HG02938 (cell line): ENCODE measurements at regions not wholly inside any gene's neighbourhood (a gene's known extent, or its start where the extent isn't known, plus 50 kb on each side); places are given as distances from the start of the nearest gene placed in this dataset.

Experiments
- ATAC-seq: cut with Tn5 transposase; IDR thresholded peaks from one replicate; pipeline ENCODE4 v1.9.1; 2021; ENCODE audit warnings: mild to moderate bottlenecking, moderate library complexity; ENCODE audit not compliant: unreplicated experiment

DNA sequence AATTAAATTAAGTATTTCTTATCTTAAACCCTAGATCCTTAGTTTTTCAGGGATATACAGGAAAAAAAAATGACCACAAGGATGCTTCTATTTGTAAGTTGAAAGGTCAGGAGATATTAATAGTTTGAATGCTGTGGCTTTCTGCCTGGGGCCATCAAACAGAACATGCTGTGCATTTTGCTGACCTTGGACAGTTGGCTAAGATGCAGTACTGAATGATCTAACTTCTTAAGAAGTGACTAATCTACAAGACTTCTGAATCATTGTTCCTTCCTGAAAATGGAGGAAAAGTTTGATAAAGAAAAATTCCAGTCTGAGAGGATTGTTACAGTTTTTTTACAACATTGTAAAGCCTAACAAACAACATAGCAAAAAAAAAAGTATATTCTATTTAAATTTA lies 237.8 kb upstream of the JADE1 start:
- no peak for ATAC-seq

DNA sequence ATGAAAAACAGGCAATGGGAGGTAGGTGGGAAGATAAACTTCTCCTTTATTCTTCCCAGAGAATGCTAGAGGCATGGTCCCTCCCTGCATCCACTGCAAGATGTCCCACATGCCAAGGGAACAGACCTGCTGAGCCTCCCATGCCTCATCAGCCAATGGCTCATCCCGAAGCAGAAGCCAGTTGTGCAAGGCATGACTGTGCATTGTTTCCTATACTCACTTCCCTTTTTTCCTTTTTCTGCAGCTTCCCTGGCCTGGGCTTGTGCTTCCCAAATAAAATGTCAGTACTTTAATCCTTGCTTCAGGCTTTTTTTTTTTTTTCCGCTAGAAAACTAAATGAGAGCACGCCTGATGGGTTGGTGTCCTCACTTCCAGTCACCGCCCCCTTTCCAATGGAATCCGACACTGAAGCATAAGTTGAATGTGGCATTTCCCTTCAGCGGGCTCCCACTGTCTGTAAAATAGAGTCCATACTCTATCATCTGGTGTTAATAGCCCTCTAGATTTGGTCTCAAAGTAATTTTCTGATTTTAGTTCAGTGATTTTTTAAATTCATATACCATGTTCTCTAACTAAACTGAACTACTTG lies 239.0 kb upstream of the JADE1 start:
- ATAC-seq, result no peak

DNA sequence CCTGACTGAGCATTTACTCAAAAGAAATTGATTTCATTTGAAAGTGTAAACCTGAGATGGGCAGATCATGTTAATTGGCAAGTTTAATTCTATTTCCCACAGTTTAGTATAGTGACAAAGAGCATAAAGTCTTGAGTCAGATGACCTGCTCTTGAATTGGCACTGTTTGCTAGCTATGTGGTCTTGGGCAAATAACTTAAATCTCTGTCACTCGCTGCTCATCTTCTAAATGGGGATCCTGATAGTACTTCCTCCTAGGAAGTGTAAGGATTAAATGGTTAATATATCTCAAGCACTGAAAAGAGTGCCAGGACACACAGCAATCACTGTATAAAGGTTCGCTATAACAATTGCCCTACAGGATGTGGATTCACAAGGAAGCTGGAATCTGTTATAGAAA lies 242.8 kb upstream of the JADE1 start:
- no peak for ATAC-seq

DNA sequence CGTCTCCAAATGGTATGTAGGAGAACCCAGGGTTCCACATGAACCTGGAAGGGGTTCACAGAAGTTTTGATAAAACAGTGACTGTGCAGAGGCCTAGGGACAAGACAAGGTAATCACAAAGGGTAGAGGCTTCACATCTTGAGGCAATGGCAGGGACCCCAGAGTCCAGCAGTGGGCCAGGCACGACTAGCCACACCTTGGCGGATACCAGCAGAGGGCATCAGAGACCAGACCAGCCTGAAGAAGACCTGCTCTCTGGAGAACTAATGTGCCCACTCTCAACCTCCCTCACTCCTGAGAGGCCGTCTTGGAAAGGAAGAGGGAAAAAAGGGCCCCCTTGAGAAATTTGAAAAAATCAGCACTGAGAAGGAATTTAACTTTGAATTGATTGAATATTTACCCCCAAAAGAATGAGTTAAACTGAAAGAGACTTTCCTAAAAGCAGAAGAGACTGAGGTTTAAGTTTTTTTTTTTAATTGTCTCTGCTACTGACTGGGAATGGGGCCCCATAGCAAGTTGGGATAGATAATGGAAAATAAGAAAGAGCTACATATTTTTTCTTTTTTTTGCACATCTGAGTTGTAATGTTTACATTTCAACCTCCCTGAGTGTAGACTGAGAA lies 243.8 kb upstream of the JADE1 start:
- ATAC-seq, result no peak

DNA sequence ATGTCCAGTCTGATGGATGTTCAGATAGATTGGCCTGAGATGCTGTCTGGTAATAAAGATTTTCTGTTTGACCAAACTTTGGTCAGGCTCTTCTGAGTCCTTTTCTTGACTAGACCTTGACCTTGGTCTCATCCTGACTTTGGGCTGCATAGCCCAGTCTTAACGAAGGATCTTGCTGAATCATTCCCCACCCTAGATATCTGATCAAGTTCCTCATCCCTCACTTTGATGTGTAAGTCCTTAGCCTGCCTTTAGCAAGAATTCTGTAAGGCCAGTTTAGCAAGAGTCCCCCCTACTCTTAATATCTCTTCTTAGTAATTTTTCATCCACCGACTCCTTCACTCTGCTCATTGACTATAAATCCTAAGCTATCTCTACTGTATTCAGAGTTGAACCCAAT lies 244.4 kb upstream of the JADE1 start:
- ATAC-seq, result no peak

DNA sequence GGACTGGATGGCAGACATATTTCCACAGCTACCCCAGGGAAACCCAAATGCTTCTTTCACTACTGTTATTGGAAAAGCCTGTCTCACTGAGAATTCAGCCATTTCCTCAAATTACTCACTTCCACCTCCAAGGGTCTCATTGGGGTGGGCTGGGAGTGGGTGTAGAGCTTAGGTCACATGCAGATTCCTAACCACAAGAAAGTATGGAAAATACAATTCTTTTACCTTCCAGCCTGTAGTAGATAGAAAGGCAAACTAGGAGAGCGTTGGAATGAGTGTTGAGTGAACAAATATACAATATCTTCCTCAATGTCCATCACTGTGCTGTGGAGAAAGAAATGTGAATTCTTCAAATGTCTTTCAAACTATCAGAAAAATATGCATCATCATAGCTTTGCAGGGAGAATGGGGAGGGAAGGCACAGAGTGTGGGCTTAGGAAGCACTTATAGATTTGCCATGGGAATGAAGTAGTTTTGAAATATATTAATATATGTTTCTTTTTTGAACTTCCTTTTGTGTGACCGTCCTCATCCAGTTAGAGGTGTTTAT lies 245.3 kb upstream of the JADE1 start:
- ATAC-seq, result no peak

DNA sequence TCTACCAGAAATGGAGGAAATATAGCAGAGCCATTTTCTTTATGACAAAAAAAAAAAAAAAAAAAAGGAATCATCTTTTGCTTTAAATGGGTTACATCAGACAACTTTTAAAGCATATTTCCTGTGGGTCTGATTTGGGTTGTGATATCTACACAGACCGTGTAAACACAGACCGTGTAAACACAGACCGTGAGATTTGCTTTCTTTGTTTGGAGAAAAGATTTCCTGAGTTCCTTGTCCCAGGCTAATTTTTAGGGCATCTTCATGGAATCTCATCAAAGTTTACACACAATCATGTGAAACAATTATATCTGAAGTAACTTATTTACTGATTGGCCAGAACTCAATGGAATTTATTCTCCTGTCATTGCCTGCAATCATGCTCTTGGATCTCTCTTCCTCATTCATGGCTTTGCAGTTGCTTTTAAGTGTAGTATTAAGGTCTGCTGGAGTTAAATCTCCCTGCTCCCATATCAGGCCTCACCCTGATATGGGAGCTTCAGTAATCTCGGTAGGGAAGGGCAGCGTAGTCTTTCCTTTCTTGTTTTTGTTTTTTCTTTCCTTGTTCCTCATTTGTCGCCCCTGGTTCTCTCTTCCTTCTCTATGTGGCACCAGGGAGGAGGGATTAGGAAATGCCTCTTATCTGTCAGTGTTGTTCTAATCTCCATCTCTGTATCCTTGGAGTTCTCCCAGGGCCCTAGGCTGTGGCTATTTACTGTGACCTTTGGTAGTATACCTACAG lies 248.6 kb upstream of the JADE1 start:
- ATAC-seq, result no peak

DNA sequence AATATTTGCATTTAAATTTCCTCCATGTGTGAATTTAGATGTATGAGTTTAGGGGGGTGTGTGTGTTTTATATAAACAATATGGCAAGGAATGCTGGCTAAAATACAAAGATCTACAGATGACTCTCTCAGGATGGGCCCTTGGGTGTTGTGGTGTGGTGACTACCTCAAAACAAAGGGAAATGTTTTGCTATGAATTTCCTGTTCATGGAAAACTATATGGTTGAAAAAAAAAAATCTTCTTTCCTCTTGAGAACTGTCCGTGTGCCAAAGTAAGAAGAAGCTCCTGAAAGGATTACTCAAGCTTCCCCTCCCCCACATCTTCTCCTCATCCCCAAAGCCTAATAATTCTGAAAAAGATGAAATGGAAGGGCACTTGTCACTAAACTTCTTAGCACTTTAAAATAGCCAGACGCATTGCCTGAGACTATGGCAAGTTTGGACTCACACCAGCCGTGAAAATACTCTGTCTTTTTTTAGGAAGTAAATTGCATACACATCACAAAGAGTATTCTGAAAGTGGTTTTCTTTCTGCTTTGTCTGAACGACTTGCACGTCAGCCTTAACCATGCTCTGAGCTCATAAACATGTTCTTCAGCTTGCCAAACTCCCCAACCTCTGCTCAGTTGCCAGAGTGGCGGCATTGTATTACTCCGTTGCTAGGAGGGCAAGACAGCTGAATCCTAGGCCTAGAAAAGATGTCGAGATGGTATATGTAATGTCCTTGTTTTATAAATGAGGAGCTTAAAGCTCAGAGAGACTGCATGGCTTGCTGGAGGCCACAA lies 250.4 kb upstream of the JADE1 start:
- no peak for ATAC-seq

DNA sequence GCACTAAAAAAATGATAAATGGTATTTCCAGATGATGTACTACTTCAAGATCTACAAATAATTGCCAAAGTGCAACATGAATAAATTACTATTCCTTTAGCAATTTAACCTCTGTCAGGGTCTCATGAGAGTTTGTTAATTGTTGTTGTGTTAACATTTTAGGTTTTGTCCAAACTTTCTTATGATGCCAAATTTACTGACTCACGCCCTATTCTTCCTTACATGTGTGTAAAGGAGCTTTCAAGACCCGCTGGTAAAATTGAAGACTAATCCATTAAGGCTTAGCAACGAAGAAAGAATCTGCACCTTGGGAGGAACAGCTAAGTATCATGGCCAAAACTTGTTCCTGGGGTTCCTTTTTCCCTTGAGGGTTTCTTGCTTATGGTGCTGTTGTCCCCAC lies 252.7 kb upstream of the JADE1 start:
- ATAC-seq, result no peak

DNA sequence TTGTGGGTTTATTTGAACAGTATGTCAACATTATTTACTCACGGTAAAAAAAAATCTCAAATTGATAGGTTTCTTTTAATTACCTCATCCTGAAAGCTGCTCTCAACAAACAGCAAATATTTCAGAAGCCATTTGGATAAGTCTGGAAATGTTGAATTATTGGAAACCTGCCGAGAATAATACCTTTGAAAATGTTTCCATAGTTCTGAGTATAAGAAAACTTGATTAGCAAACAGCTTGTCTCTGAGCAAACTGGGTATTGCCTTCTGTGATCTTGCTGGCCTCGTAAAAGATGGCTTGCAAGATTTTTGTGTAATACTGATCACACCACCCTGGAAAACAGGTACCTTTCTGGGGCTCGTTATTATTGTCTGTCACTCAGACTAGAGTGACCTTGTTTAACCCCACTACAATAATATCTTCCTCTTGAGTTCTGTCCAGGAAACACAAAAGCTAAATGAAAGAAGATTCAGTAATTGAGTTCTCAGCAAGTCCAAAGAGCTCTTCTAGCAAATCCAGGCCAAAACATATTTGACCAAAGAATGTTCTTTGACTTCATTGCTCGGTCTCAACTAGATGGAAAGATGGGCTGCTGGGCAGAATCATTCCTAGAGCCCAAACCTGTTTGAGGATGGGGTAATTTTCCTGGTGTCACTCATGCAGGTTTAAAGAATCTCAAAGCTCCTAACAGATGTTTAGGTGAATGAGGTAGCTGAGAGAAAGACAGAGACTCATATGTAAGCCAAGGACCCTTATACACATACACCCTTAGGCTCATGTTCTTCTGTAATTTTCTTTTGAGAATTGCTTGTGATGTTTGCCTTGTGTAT lies 255.6 kb upstream of the JADE1 start:
- ATAC-seq, result no peak

DNA sequence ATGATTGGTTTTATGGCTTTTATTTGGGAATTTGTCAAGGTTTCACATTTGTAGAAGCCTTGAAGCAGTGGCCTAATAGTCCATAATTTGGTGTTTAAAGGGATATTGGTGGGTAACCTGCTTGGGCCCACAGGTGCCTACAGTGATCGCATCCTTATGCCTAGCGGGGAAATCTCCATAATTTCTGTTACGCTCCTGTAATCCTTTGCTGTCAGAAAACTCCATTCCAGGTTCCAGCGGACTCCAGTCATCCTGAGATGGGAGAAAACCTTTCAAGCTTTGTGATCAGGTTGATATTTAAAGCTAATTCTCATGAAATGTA lies 257.0 kb upstream of the JADE1 start:
- no peak for ATAC-seq

DNA sequence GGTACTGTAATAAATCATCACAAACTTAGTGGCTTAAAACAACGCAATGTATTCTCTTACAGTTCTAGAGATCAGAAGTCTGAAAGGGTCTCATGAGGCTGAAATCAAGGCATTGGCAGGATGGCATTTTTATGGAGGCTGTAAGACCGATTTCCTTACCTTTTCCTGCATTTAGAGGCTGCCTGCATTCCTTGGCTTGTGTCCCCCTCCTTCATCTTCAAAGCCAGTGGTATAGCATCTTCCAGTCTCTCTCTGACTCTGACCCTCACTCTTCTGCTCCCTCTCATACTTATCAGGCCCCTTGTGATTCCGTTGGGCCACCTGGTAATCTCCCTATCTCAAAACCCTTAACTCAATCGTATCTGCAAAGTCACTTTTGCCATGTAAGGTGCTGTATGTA lies 258.2 kb upstream of the JADE1 start:
- no peak for ATAC-seq

DNA sequence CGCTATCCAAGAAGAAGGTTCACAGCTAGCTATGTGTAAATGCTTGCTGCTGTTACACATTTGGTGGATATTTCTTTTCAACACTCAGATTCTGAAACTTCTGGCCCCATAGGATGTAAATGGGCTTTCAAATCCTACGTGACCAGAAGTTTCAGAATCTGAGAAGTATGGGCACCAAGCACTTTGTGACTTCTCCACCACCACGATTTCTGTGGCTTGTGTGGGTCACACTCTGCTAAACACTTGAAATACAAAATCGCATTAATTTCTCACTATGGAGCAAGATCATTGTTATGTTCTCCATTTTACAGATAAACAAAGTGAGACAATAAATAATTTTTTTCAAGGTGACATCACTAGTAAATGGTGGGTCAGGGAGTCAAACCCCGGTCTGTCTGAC lies 259.4 kb upstream of the JADE1 start:
- peak; percentile 45 for ATAC-seq

DNA sequence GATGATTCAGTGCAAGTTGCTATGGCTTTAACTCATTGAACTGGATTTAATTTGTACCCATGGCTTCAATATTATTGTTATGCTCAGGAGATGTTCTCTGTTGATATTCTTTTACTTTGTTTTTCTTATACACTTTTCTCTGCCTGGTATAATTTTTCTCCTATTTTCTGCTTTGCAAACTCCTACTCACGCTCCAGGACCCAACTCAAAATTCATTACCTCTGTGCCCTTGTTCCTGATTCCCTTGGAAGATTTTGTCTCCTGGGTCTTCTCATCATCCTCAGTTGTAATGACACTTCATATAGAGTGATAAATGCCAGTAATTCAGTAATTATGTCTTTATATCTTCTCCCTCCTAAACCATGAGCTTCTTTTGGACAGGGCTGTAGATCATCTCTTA lies 259.9 kb upstream of the JADE1 start:
- ATAC-seq, result no peak

DNA sequence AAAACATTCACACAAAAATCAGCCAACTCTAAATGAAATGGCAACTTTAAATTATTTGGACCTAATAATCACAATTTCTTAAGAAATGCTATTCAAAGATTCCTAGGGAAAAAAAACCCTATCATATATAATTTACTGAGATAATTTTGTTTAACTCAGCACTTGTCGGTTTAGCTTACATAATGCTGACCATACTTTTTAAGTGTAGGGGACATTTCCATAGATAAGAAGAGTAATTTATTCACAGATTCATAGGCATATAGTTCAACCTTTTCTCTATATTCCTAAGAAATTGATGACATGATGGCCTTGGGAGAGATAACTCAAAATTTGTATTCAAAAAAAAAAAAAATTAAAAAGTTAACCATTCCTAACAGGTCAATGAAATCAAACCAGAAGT lies 260.8 kb upstream of the PGRMC2 start:
- no peak for ATAC-seq

DNA sequence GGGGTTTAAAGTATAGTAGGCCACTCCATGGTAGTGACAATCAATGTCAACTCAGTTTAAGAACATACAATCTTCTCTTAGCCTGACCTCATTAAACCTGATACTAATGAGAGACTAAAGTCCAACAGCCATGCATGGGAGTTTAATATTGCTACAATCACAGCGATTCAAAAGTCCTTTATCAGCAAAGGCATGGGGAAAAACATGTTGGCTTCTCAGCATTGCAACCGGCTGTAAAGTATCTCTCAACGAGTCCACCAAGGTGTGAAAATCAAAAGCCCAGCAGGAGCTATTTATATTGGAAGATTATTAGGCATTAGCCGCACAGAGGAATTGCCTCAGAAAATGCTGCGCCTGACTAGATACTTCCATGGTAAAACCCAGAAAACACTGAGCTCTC lies 256.7 kb upstream of the PGRMC2 start:
- ATAC-seq, result no peak

DNA sequence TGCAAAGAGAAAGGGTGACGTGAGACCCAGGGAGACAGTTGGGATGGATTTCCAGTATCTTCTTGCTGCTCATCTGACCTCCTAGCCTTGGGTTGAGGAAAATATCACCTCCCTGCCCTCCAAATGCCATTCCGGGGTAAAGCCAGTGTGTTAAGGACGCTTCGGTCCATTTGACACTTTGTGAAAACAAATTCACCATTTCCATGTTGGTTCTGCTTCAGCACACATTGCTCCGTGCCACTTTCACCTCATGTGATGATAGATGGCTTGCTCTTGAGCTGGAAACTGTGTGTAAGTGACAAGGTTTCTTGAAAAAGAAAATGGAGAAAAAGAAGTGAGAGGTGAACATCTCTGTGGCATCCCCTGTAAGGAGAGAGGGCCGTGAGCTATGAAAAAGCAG lies 256.1 kb upstream of the PGRMC2 start:
- no peak for ATAC-seq

DNA sequence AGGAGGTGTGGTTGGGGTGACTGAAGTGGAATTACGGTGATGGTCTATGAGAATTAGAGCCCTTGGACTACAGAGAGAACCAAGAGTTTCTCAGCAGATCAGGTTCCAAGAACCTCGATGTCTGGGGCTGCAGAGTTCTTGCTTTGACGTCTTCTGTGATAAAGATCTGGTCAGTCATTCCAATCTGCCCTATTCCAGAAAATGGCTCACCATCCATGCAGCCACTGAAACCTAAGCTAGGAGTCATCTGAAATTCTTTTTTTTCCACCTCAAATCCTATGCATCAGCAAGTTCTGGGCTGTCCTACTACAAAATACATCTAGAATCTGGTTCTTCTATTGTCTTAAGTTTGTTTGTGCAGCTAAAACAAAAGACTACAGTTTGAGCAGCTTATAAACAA lies 254.4 kb upstream of the PGRMC2 start:
- no peak for ATAC-seq

DNA sequence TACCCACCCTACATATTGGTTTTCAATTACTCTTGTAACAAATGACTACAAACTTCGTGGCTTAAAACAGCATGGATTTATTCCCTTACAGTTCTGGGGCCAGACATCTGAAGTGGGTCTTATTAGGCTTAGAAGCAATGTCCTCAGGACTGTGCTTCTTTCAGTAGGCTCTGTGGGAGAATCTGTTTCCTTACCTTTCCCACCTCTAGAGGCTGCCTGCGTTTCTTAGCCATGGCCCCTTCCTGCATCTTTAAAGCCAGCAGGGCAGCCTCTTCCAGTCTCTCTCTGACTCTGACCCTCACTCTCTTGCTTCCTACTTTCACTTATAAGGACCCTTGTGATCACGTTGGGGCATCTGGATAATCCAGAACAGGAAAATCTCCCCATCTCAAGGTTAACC lies 252.5 kb upstream of the PGRMC2 start:
- no peak for ATAC-seq

DNA sequence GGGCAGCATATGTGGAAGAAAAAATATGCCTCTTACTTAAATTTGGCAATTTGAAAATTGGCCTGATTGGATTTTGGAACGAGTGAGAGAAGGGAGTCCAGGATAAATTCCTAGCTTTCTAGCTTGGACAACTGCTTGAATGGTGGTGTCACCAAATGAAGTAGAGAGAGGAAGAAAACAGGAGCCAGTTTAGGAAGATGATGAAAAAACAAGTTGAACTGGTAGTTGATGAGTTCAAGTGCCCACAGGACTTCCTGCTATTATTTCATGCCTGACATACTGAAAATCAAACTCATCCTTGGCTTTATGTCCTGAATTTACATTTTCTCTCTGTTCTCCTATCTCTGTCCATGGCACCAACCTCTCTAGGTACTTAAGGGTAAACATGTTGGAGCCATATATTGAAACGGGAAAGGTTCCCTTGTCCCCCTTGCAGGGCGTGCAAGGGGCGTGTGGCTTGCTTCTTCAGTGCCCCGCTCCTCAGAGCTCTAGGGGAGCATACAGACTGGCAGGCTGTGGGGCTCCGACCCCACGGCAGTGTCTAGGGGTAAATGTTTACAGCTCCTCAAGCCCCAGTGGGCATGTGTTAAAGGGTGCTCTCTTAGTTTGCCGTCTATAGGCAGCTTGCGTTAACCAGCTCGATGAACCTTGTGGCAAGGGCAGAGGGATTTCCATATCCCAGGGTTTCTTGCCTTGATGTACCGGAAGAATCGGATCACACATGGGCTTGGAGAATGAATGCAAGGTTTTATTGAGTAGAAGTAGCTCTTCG lies 250.7 kb upstream of the PGRMC2 start:
- no peak for ATAC-seq
